Neural cell (in vitro differentiated cells): ENCODE measurements at regions not wholly inside any gene's neighbourhood (a gene's known extent, or its start where the extent isn't known, plus 50 kb on each side); places are given as distances from the start of the nearest gene placed in this dataset.

Source experiments
- H2AFZ ChIP-seq: fragments of 200-600, 300-800 bp; sonication (generic), shearing (Covaris generic); 2 replicates; pipeline ENCODE4 v1.6.0; 2014; ENCODE audit warnings: low read depth, mild to moderate bottlenecking, antibody characterized with exemption, low read length, moderate library complexity
- H3F3A ChIP-seq: fragments of 200-600 bp; shearing (Covaris generic); 2 replicates; pipeline ENCODE4 v1.6.1; 2016; ENCODE audit warnings: mild to moderate bottlenecking, moderate library complexity, mixed read lengths, antibody characterized with exemption, low read length; ENCODE audit not compliant: insufficient read depth, poor library complexity, severe bottlenecking
- H3K27ac ChIP-seq: fragments of 200-600, 300-800 bp; sonication (generic), shearing (Covaris generic); 2 replicates; pipeline ENCODE4 v1.5.1; 2014; ENCODE audit warnings: mild to moderate bottlenecking, low read length, moderate library complexity
- H3K27me3 ChIP-seq: fragments of 300-800, 200-600 bp; sonication (generic), shearing (Covaris generic); 2 replicates; pipeline ENCODE4 v1.6.0; 2014; ENCODE audit warnings: mild to moderate bottlenecking, low read depth, low read length, moderate library complexity; ENCODE audit not compliant: insufficient read depth
- H3K36me3 ChIP-seq: fragments of 300-800, 200-600 bp; sonication (generic), shearing (Covaris generic); 2 replicates; pipeline ENCODE4 v1.5.1; 2014; ENCODE audit warnings: mild to moderate bottlenecking, antibody characterized with exemption, low read length, moderate library complexity; ENCODE audit not compliant: insufficient read depth
- H3K4me2 ChIP-seq: fragments of 300-800, 200-600 bp; sonication (generic), shearing (Covaris generic); 2 replicates; pipeline ENCODE4 v1.6.0; 2014; ENCODE audit warnings: mild to moderate bottlenecking, low read length
- H3K4me3 ChIP-seq: fragments of 300-800, 200-600 bp; sonication (generic), shearing (Covaris generic); 2 replicates; pipeline ENCODE4 v1.5.1; 2014; ENCODE audit warnings: mild to moderate bottlenecking, low read length, moderate library complexity
- H3K79me2 ChIP-seq: fragments of 200-600 bp; shearing (Covaris generic); replicated peaks from 2 replicates; pipeline ENCODE4 v1.6.0; 2014; ENCODE audit warnings: mild to moderate bottlenecking, low read length, moderate library complexity; ENCODE audit not compliant: insufficient read depth
- H3K9ac ChIP-seq: fragments of 300-800, 200-600 bp; sonication (generic), shearing (Covaris generic); 2 replicates; pipeline ENCODE4 v1.6.1; 2016; ENCODE audit warnings: mild to moderate bottlenecking, low read length, mixed read lengths
- H3K9me2 ChIP-seq: fragments of 200-600 bp; shearing (Covaris generic); 2 replicates; pipeline ENCODE4 v1.6.1; 2016; ENCODE audit warnings: mild to moderate bottlenecking, low read length, mixed read lengths; ENCODE audit not compliant: insufficient read depth
- H3K9me3 ChIP-seq: fragments of 200-600, 300-800 bp; sonication (generic), shearing (Covaris generic); 2 replicates; pipeline ENCODE4 v1.6.1; 2016; ENCODE audit warnings: mild to moderate bottlenecking, mixed run types, low read length, moderate library complexity, mixed read lengths
- H4K20me1 ChIP-seq: fragments of 200-600 bp; shearing (Covaris generic); 2 replicates; pipeline ENCODE4 v1.6.1; 2016; ENCODE audit warnings: mild to moderate bottlenecking, mixed run types; ENCODE audit not compliant: insufficient read depth
- CTCF ChIP-seq: fragments of 450-650 bp; IDR thresholded peaks from 2 replicates; pipeline ENCODE4 v1.5.1; 2014; ENCODE audit warnings: antibody characterized with exemption, mild to moderate bottlenecking, moderate library complexity; ENCODE audit not compliant: poor library complexity, severe bottlenecking
- EP300 ChIP-seq: fragments of 450-650 bp; conservative IDR thresholded peaks from 2 replicates; pipeline ENCODE4 v1.6.1; 2014; ENCODE audit warnings: antibody characterized with exemption, mild to moderate bottlenecking, moderate library complexity; ENCODE audit not compliant: poor library complexity, severe bottlenecking
- EZH2 ChIP-seq: fragments of 200-600, 300-800 bp; shearing (Covaris generic), sonication (generic); IDR thresholded peaks from 2 replicates; pipeline ENCODE4 v1.6.1; 2014; ENCODE audit warnings: antibody characterized with exemption, low read length, borderline replicate concordance, mild to moderate bottlenecking; ENCODE audit not compliant: insufficient read depth, poor library complexity, severe bottlenecking
- MXI1 ChIP-seq: fragments of 450-650 bp; conservative IDR thresholded peaks from 2 replicates; pipeline ENCODE4 v1.6.1; 2014; ENCODE audit warnings: antibody characterized with exemption, mild to moderate bottlenecking; ENCODE audit not compliant: poor library complexity, severe bottlenecking
- POLR2AphosphoS5 ChIP-seq: IDR thresholded peaks from 2 replicates; pipeline ENCODE4 v1.6.1; 2012
- RAD21 ChIP-seq: fragments of 450-650 bp; conservative IDR thresholded peaks from 2 replicates; pipeline ENCODE4 v1.6.1; 2014; ENCODE audit warnings: antibody characterized with exemption, mild to moderate bottlenecking, moderate library complexity
- REST ChIP-seq: IDR thresholded peaks from 2 replicates; pipeline ENCODE4 v1.6.1; 2012; ENCODE audit warnings: borderline replicate concordance
- SMC3 ChIP-seq: fragments of 450-650 bp; conservative IDR thresholded peaks from 2 replicates; pipeline ENCODE4 v1.6.1; 2014; ENCODE audit warnings: antibody characterized with exemption, mild to moderate bottlenecking, moderate library complexity; ENCODE audit not compliant: poor library complexity
- TAF1 ChIP-seq: IDR thresholded peaks from 2 replicates; pipeline ENCODE4 v1.6.1; 2012; ENCODE audit warnings: low read depth

- Histone ChIP-seq H3K36me3 (no peaks in the 10 kb centered on the region), H3K9me2 (no peaks in the 10 kb centered on the region), H4K20me1 (no peaks in the 10 kb centered on the region), H2AFZ (no peak overlapping the region), H3K9ac (no peak overlapping the region), H3K79me2 (no peaks in the 10 kb centered on the region), H3K4me2 (no peak overlapping the region), H3K4me3 (no peak overlapping the region), H3K9me3 (no peaks in the 10 kb centered on the region), H3K27me3 (no peaks in the 10 kb centered on the region), H3K27ac (no peak overlapping the region), H3F3A (no peaks in the 10 kb centered on the region)
- TF ChIP-seq EZH2 (no peak), REST (no peak), SMC3 (no peak), TAF1 (no peak), CTCF (no peak), EP300 (no peak), RAD21 (no peak), MXI1 (no peak), POLR2AphosphoS5 (no peak)
Observed at GRCh38 chr2:177077778-177078177, 134.8 kb upstream of the HNRNPA3 start.

GRCh38 chr2:177078416-177078815 lies 134.2 kb upstream of the HNRNPA3 start:
- no peaks in the 10 kb centered on the region for H3K36me3 ChIP-seq
- H4K20me1 ChIP-seq: no peaks in the 10 kb centered on the region
- TF ChIP-seq EP300 (no peak), REST (no peak), CTCF (no peak), SMC3 (no peak), MXI1 (no peak), POLR2AphosphoS5 (no peak), RAD21 (no peak), EZH2 (no peak), TAF1 (no peak)
- H3K9me2 ChIP-seq: no peaks in the 10 kb centered on the region
- no peaks in the 10 kb centered on the region for H3F3A ChIP-seq
- H2AFZ ChIP-seq: no peak overlapping the region
- no peaks in the 10 kb centered on the region for H3K9me3 ChIP-seq
- no peak overlapping the region for H3K4me3 ChIP-seq
- no peaks in the 10 kb centered on the region for H3K27me3 ChIP-seq
- H3K79me2 ChIP-seq: no peaks in the 10 kb centered on the region
- H3K27ac ChIP-seq: no peak overlapping the region
- H3K9ac ChIP-seq: no peak overlapping the region
- no peak overlapping the region for H3K4me2 ChIP-seq
